K562 (cell line): ENCODE measurements at regions not wholly inside any gene's neighbourhood (a gene's known extent, or its start where the extent isn't known, plus 50 kb on each side); places are given as distances from the start of the nearest gene placed in this dataset.

ENCODE experiments used
- ATAC-seq: fragments of 200-7000 bp; cut with Tn5 transposase; 3 replicates; pipeline ENCODE4 v1.9.1; 2020; ENCODE audit warnings: moderate library complexity
- BruUV-seq: library from RNA; stranded (reverse); fragments of 400-500 nt; replicated peaks from 2 replicates; lab custom pipeline; 2021; lab: Mats Ljungman, UMichigan
- CTCF ChIA-PET: fragments of 300-600 bp; formaldehyde crosslinking; extraction: SDS; loops from one replicate; lab custom pipeline; 2021; ENCODE audit warnings: low intra/inter-chr PET ratio; lab: Yijun Ruan, JAX
- POLR2A ChIA-PET: fragments of 300-600, 350-650 bp; sonication (Branson Sonifier 250); formaldehyde crosslinking; extraction: SDS; loops from one replicate; lab custom pipeline; 2021; ENCODE audit warnings: antibody characterized with exemption, inconsistent platforms; lab: Yijun Ruan, JAX
- DNase-seq, 4 experiments: peaks; one replicate each; pipeline versions ENCODE4 v3.0.0 to v3.0.0-alpha.2; 2011 to 2018; ENCODE audit warnings: low spot score in 3 of 4, mixed read lengths in 3 of 4; ENCODE audit errors: extremely low read depth in 1 of 4
- FAIRE-seq: peaks from 2 replicates; lab custom pipeline; 2011; peaks lifted over from hg19 to GRCh38; lab: Jason Lieb, UNC
- H2AFZ ChIP-seq: 2 replicates; pipeline ENCODE4 v1.6.0; 2011; ENCODE audit warnings: low read depth, low read length, control low read depth, inconsistent platforms
- H3K27ac ChIP-seq: fragments of 200-600 bp; 3 replicates; pipeline ENCODE4 v1.8.0; 2011; ENCODE audit warnings: low read depth, mild to moderate bottlenecking, control low read depth, inconsistent platforms, low read length, moderate library complexity, mixed read lengths; ENCODE audit errors: extremely low read depth
- H3K27me3 ChIP-seq, 2 experiments: fragments of 300-600 bp in 1 of 2; 2 replicates in 1 of 2; 3 replicates in 1 of 2; pipeline versions ENCODE4 v1.6.0 to v1.8.0; 2011; ENCODE audit warnings: inconsistent platforms in 2 of 2, low read length in 2 of 2, mild to moderate bottlenecking in 1 of 2, mixed read lengths in 1 of 2, moderate library complexity in 1 of 2; ENCODE audit not compliant: control insufficient read depth in 2 of 2, insufficient read depth in 2 of 2
- H3K36me3 ChIP-seq: fragments of 300-600 bp; 3 replicates; pipeline ENCODE4 v1.8.0; 2011; ENCODE audit warnings: mild to moderate bottlenecking, low read length, inconsistent platforms; ENCODE audit not compliant: control insufficient read depth, insufficient read depth
- H3K4me1 ChIP-seq, 2 experiments: fragments of 200-600 bp in 1 of 2; replicated peaks in 1 of 2; 2 replicates in 1 of 2; 3 replicates in 1 of 2; pipeline versions ENCODE4 v1.5.1 to v1.8.0; 2011; ENCODE audit warnings: inconsistent platforms in 2 of 2, low read length in 2 of 2, mild to moderate bottlenecking in 1 of 2, mixed read lengths in 1 of 2, moderate library complexity in 1 of 2; ENCODE audit not compliant: control insufficient read depth in 2 of 2, insufficient read depth in 2 of 2
- H3K4me2 ChIP-seq: 2 replicates; pipeline ENCODE4 v1.6.1; 2011; ENCODE audit warnings: low read length, control low read depth, inconsistent platforms, mixed read lengths; ENCODE audit not compliant: insufficient read depth
- H3K4me3 ChIP-seq: fragments of 200-600 bp; sonication (generic), shearing (Covaris generic); 2 replicates; pipeline ENCODE4 v1.5.1; 2016; ENCODE audit warnings: control low read depth, inconsistent platforms
- H3K79me2 ChIP-seq: fragments of 200-600 bp; 3 replicates; pipeline ENCODE4 v1.8.0; 2011; ENCODE audit warnings: low read length, inconsistent platforms; ENCODE audit not compliant: control insufficient read depth, insufficient read depth
- H3K9ac ChIP-seq, 2 experiments: 2 replicates each; pipeline versions ENCODE4 v1.6.0 to v1.6.1; 2011; ENCODE audit warnings: low read depth in 2 of 2, low read length in 2 of 2, control low read depth in 1 of 2, inconsistent platforms in 1 of 2, mild to moderate bottlenecking in 1 of 2, mixed read lengths in 1 of 2; ENCODE audit not compliant: insufficient read depth in 1 of 2
- H3K9me1 ChIP-seq: one replicate; pipeline ENCODE4 v1.6.0; 2011; ENCODE audit warnings: inconsistent platforms, mild to moderate bottlenecking, low read length, moderate library complexity; ENCODE audit not compliant: control insufficient read depth, insufficient read depth
- H3K9me3 ChIP-seq: replicated peaks from 2 replicates; pipeline ENCODE4 v1.5.1; 2011; ENCODE audit warnings: low read depth, low read length, inconsistent platforms; ENCODE audit not compliant: control insufficient read depth, insufficient read depth
- H4K20me1 ChIP-seq: replicated peaks from 2 replicates; pipeline ENCODE4 v1.6.1; 2011; ENCODE audit warnings: low read length, inconsistent platforms, mixed read lengths; ENCODE audit not compliant: control insufficient read depth, insufficient read depth
- BCOR ChIP-seq: fragments of 450-650 bp; IDR thresholded peaks from 2 replicates; pipeline ENCODE4 v1.6.1; 2016
- FOS ChIP-seq: IDR thresholded peaks from 3 replicates; pipeline ENCODE4 v1.6.1; 2011; ENCODE audit not compliant: insufficient read length; ENCODE audit errors: extremely low read depth
- FOSL1 ChIP-seq: fragments of 200-800 bp; sonication (Bioruptor generic); conservative IDR thresholded peaks from 2 replicates; pipeline ENCODE4 v1.6.1; 2016; ENCODE audit warnings: missing genetic modification characterization, missing compliant biosample characterization
- NR2C1 ChIP-seq, 2 experiments: fragments of 450-650 bp; IDR thresholded peaks; 2 replicates each; pipeline ENCODE4 v1.6.1; 2017; ENCODE audit warnings: mild to moderate bottlenecking in 2 of 2, antibody characterized with exemption in 1 of 2, inconsistent platforms in 1 of 2, missing compliant biosample characterization in 1 of 2, missing genetic modification characterization in 1 of 2
- POLR2AphosphoS2 ChIP-seq: IDR thresholded peaks from 2 replicates; pipeline ENCODE4 v1.6.1; 2012; ENCODE audit warnings: low read length, improper control_type of control experiment
- ZNF121 ChIP-seq: sonication (generic); formaldehyde crosslinking; conservative IDR thresholded peaks from 2 replicates; pipeline ENCODE4 v1.8.0; 2022; ENCODE audit warnings: missing genetic modification reagents
- ZNF133 ChIP-seq: fragments of 250-450 bp; sonication (Bioruptor Pico); IDR thresholded peaks from 2 replicates; pipeline ENCODE4 v1.4.0; 2020; ENCODE audit warnings: mild to moderate bottlenecking
- ZNF197 ChIP-seq: fragments of 200-800 bp; sonication (Bioruptor generic); IDR thresholded peaks from 2 replicates; pipeline ENCODE4 v1.6.1; 2016; ENCODE audit warnings: low read depth, missing genetic modification characterization, missing compliant biosample characterization
- ZNF444 ChIP-seq: fragments of 250-450 bp; sonication (Bioruptor Pico); IDR thresholded peaks from 2 replicates; pipeline ENCODE4 v1.4.0; 2020; ENCODE audit warnings: mild to moderate bottlenecking, moderate library complexity
- WGBS: fragments of 100-300 bp; shearing (Covaris generic); methylation state at CpG from one replicate; pipeline ENCODE4 v1.1.6; 2016; ENCODE audit warnings: low coverage, mixed read lengths; ENCODE audit not compliant: insufficient coverage; ENCODE audit errors: missing lambda C conversion rate; 5-methylcytosine and 5-hydroxymethylcytosine counted together
- in situ Hi-C: fragments of 300-500 bp; cut with MboI; formaldehyde crosslinking; loops from 4 replicates; pipeline ENCODE4 v1.15.0; 2018; ENCODE audit warnings: inconsistent platforms, mixed read lengths
- intact Hi-C: fragments of 100-400 bp; cut with micrococcal nuclease; formaldehyde crosslinking; loops from 2 replicates; pipeline ENCODE4 v1.14.2; 2022
- TF ChIP-seq, protein P1 (sequence below): fragments of 250-450 bp; sonication (Bioruptor Pico); IDR thresholded peaks from 2 replicates; pipeline ENCODE4 v1.8.0; 2021; ENCODE audit warnings: borderline replicate concordance, mild to moderate bottlenecking, moderate library complexity; ENCODE audit not compliant: poor library complexity, severe bottlenecking

DNA sequence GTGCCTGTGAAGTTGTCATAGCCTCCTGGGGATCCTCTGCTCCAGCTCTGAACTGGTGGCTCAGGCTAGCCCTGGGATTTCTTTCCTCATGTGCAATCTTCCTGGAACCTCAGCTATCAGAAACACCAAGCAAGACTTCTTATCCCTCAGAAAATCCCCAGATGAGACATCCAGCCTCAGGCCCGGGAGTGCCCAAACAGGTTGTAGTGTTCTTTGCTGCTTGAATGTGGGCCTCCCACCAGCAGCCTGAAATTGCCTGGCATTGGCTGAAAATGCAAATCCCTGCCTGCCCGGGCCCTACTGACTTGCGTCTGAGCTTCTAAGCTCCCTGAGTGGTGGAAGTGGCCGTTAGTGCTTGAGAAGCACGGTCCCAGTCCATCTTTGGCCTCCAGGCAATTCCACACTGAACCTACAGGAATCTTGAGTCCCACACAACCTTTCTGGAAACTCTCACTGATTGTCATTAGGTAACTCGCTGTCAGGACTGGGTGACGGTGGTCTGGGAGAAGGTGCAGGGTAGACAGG lies 146.8 kb downstream of the ZBTB18 start (continued):
- no peak for TF ChIP-seq ZNF197
- TF ChIP-seq FOSL1, result no peak
- TF ChIP-seq, all 486 proteins: peak for 0

DNA sequence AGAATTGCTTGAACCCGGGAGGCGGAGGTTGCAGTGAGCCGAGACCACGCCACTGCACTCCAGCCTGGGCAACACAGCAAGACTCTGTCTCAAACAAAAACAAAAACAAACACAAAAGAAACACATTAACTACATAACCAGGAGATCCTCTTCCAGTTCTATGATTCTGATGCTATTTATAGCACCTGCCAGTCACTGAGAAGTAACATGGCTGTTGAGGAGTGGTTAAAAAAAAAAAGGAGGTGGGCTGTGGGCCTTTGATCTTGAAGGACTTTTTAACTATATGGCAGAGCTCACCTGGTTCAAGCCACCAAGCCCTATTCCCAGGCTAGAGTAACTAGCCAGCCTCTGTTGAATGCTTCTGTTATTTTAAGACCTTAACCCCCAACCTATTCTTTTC lies 148.8 kb downstream of the ZBTB18 start:
- 2% methylated on average over 4 of the region's 4 CpGs for WGBS
- intact Hi-C loops (no loop called here), in situ Hi-C loops (no loop called here)
- Histone ChIP-seq H2AFZ (no peak overlapping the region), H3K27me3 (peaks cover 33 to 56% of the 10 kb centered on the region in 2 experiments), H3K9me1 (no peaks in the 10 kb centered on the region), H3K36me3 (no peaks in the 10 kb centered on the region), H3K27ac (no peak overlapping the region), H4K20me1 (no peaks in the 10 kb centered on the region), H3K4me2 (no peak overlapping the region), H3K4me3 (no peak overlapping the region), H3K9me3 (no peaks in the 10 kb centered on the region), H3K4me1 (no peaks in the 10 kb centered on the region), H3K9ac (no peak overlapping the region), H3K79me2 (no peaks in the 10 kb centered on the region)
- CTCF ChIA-PET, result no interaction called here
- DNase-seq, result no peak
- no peak for ATAC-seq
- no peak for FAIRE-seq
- POLR2A ChIA-PET, result interaction anchor here (0.7 kb wide), 1 partner anchor 296 kb away, joined by 3 read pairs; no protein-coding TSS in a partner anchor
- BruUV-seq, result no TSS peak
- TF ChIP-seq ZNF133 (CRISPR knock-in tag) (no peak), ZNF444 (CRISPR knock-in tag) (no peak), BCOR (no peak), ZNF121 (no peak), NR2C1 (IDR thresholded peaks at IDR 0.05) (no peak), NR2C1 (tag; IDR thresholded peaks at IDR 0.05) (no peak), POLR2AphosphoS2 (no peak), FOS (no peak)
- TF ChIP-seq, protein P1, sequence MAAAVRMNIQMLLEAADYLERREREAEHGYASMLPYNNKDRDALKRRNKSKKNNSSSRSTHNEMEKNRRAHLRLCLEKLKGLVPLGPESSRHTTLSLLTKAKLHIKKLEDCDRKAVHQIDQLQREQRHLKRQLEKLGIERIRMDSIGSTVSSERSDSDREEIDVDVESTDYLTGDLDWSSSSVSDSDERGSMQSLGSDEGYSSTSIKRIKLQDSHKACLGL (CRISPR knock-in tag), result no peak
